ENCODE measurements at regions not wholly inside any gene's neighbourhood (a gene's known extent, or its start where the extent isn't known, plus 50 kb on each side); places are given as distances from the start of the nearest gene placed in this dataset.

DNA sequence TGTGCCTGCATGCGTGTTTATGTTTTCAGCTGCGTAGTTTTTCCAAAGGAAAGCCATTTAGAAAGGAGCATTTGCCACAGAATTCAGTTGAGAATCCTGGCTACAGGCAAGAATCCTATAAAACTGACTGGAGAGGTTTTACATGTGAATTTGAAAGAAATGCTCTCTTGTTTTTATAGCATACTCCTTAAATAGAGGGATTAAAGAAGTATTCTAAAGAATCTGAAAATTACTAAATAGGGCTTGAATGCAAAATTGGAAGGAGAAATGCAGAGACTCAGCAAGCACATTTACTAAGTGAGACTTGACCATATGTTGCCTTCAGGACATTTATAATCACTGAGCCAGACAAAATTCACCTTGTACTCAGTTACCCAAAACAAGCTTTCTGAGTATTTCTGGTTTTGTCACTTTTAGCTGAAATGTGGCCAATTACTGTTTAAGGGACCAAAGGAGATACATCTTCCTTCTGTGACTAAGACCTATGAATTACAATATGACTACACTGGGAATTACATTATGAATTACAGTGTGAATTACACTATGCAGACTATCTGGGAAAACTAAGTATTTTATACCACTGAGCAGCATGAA, 107.4 kb upstream of the ASCC3 start:
- DNase-seq: no peak
- no peak overlapping the region for H2BK120ac ChIP-seq (ENCODE audit: low read depth, low read length, poor library complexity, severe bottlenecking)
- H2AFZ ChIP-seq (ENCODE audit: low read length): no peak overlapping the region
- no peaks in the 10 kb centered on the region for H3K9me3 ChIP-seq (ENCODE audit: control insufficient read depth, low read depth, low read length)
- no peak overlapping the region for H4K5ac ChIP-seq (ENCODE audit: insufficient read length, low read depth, low read length)
- H3K18ac ChIP-seq (ENCODE audit: insufficient read length, low read depth, low read length): no peak overlapping the region
- no peak overlapping the region for H3K4ac ChIP-seq (ENCODE audit: low read depth, low read length)
- H3K23me2 ChIP-seq (ENCODE audit: insufficient read length, low read depth, low read length, poor library complexity, severe bottlenecking): no peaks in the 10 kb centered on the region
- Mint-ChIP-seq H3K4me3 (no peak overlapping the region), H3K4me1 (peaks cover 0 to 3% of the 10 kb centered on the region in 2 experiments; a peak in 1 of 4 replicates), H3K36me3 (ENCODE audit: insufficient read depth in 1 of 3, low read depth in 3 of 3) (peaks cover 0 to 4% (median 4%) of the 10 kb centered on the region in 3 experiments; a peak in 4 of 7 replicates), H3K27me3 (ENCODE audit: low read depth) (no peaks in the 10 kb centered on the region), H3K27ac (no peak overlapping the region), H3K9me3 (peaks cover 7% of the 10 kb centered on the region in 2 experiments; a peak in 4 of 5 replicates)
- H3T11ph ChIP-seq (ENCODE audit: low read length): no peak overlapping the region
- no peak overlapping the region for H3K14ac ChIP-seq (ENCODE audit: insufficient read depth, low read length)
- H3K27ac ChIP-seq (ENCODE audit: insufficient read length, low read depth, low read length): no peak overlapping the region
- H2BK5ac ChIP-seq (ENCODE audit: insufficient read length, low read length): no peak overlapping the region
- H3K56ac ChIP-seq (ENCODE audit: insufficient read length, low read depth, low read length): no peak overlapping the region
- no peaks in the 10 kb centered on the region for H4K20me1 ChIP-seq (ENCODE audit: control insufficient read depth, insufficient read depth, insufficient read length)
- no peak overlapping the region for H3K23ac ChIP-seq (ENCODE audit: insufficient read length, low read depth, low read length)
- no peaks in the 10 kb centered on the region for H3K4me1 ChIP-seq (ENCODE audit: insufficient read depth, low read length)
- no CpG with 5 or more reads among the region's 2 CpGs for WGBS (ENCODE audit: extremely low coverage, insufficient read length, low lambda C conversion rate)
- no peak overlapping the region for H4K8ac ChIP-seq (replicated peaks; ENCODE audit: insufficient read length, low read depth, low read length)
- no peak overlapping the region for H2AK5ac ChIP-seq (ENCODE audit: insufficient read length, low read length)
- no peak overlapping the region for H4K91ac ChIP-seq (ENCODE audit: insufficient read length, low read depth, low read length)
- no peaks in the 10 kb centered on the region for H3K27me3 ChIP-seq (ENCODE audit: insufficient read depth, low read length)
- no peak overlapping the region for H2BK15ac ChIP-seq (ENCODE audit: low read depth, low read length)
- H3K79me2 ChIP-seq (ENCODE audit: insufficient read depth, low read length): no peaks in the 10 kb centered on the region
- H2BK12ac ChIP-seq (ENCODE audit: insufficient read length, low read depth, low read length): no peak overlapping the region
- H2BK20ac ChIP-seq (ENCODE audit: low read depth, low read length, poor library complexity, severe bottlenecking): no peak overlapping the region
- H3K4me2 ChIP-seq (ENCODE audit: insufficient read depth, insufficient read length, low read length): no peak overlapping the region
- H3K9ac ChIP-seq (ENCODE audit: extremely low read depth, insufficient read length, low read length): no peak overlapping the region
- no peaks in the 10 kb centered on the region for H3K79me1 ChIP-seq (ENCODE audit: insufficient read depth, low read depth, low read length, poor library complexity, severe bottlenecking)
- TF ChIP-seq CTCF (conservative IDR thresholded peaks at IDR 0.05): no peak

Measured in H9 (cell line).